HG03139 (cell line): ENCODE measurements at regions not wholly inside any gene's neighbourhood (a gene's known extent, or its start where the extent isn't known, plus 50 kb on each side); places are given as distances from the start of the nearest gene placed in this dataset.

ENCODE experiments used
- ATAC-seq: cut with Tn5 transposase; IDR thresholded peaks from one replicate; pipeline ENCODE4 v1.9.1; 2021; ENCODE audit not compliant: unreplicated experiment

- ATAC-seq = no peak
Measured at GRCh38 chr22:49208004-49208402, 619.7 kb downstream of the BRD1 start.

- ATAC-seq = no peak
Measured at GRCh38 chr22:49207008-49208003, 620.4 kb downstream of the BRD1 start.

- no peak for ATAC-seq
Measured at GRCh38 chr22:49206281-49206680, 621.4 kb downstream of the BRD1 start.

- no peak for ATAC-seq
Measured at GRCh38 chr22:49205483-49205800, 622.2 kb downstream of the BRD1 start.

GRCh38 chr22:49204599-49205482, 622.8 kb downstream of the BRD1 start:
- no peak for ATAC-seq

- ATAC-seq = no peak
Measured at GRCh38 chr22:49203859-49204598, 623.6 kb downstream of the BRD1 start.

GRCh38 chr22:49203091-49203858, 624.4 kb downstream of the BRD1 start:
- ATAC-seq = no peak

- no peak for ATAC-seq
Measured at GRCh38 chr22:49202226-49202625, 625.4 kb downstream of the BRD1 start.

GRCh38 chr22:49201046-49201970, 626.4 kb downstream of the BRD1 start:
- ATAC-seq = no peak

- no peak for ATAC-seq
Measured at GRCh38 chr22:49199224-49199623, 628.4 kb downstream of the BRD1 start.

- ATAC-seq = no peak
Measured at GRCh38 chr22:49198705-49199084, 629.0 kb downstream of the BRD1 start.

GRCh38 chr22:49197986-49198704, 629.5 kb downstream of the BRD1 start:
- ATAC-seq = no peak

GRCh38 chr22:49197505-49197904, 630.2 kb downstream of the BRD1 start:
- ATAC-seq = no peak

GRCh38 chr22:49196046-49196511, 631.6 kb downstream of the BRD1 start:
- no peak for ATAC-seq

GRCh38 chr22:49195636-49196035, 632.0 kb downstream of the BRD1 start:
- no peak for ATAC-seq

GRCh38 chr22:49193901-49194465, 633.7 kb downstream of the BRD1 start:
- ATAC-seq = no peak

GRCh38 chr22:49193348-49193747, 634.3 kb downstream of the BRD1 start:
- no peak for ATAC-seq

- no peak for ATAC-seq
Measured at GRCh38 chr22:49192857-49193250, 634.8 kb downstream of the BRD1 start.
